HCT116 (cell line): ENCODE measurements at regions not wholly inside any gene's neighbourhood (a gene's known extent, or its start where the extent isn't known, plus 50 kb on each side); places are given as distances from the start of the nearest gene placed in this dataset.

Experiments used
- ATAC-seq: fragments of 200-7000 bp; cut with Tn5 transposase; 2 replicates; pipeline ENCODE4 v1.9.1; 2020; ENCODE audit warnings: mild to moderate bottlenecking, moderate library complexity
- BruUV-seq: library from RNA; stranded (reverse); fragments of 400-500 nt; replicated peaks from 2 replicates; lab custom pipeline; 2021; lab: Mats Ljungman, UMichigan
- CTCF ChIA-PET: fragments of 300-600 bp; sonication (Branson Sonifier 250); formaldehyde crosslinking; loops from one replicate; lab custom pipeline; 2021; ENCODE audit warnings: antibody characterized with exemption; lab: Charles Lee
- POLR2A ChIA-PET: fragments of 300-600, 350-600 bp; sonication (Branson Sonifier 250); formaldehyde crosslinking; loops from one replicate; lab custom pipeline; 2021; ENCODE audit warnings: antibody characterized with exemption; lab: Charles Lee
- RAD21 ChIA-PET, 2 experiments: fragments of 300-600 bp; sonication (Branson Sonifier 250); formaldehyde crosslinking; loops; one replicate each; lab custom pipeline; 2023; ENCODE audit warnings: low total read pairs in 2 of 2; ENCODE audit not compliant: uncharacterized antibody in 2 of 2, unreplicated experiment in 2 of 2, low non-redundant PET in 1 of 2; lab: Charles Lee
- DNase-seq: peaks from one replicate; pipeline ENCODE4 v3.0.0-alpha.2; 2010; ENCODE audit warnings: low read depth, low spot score
- H2AFZ ChIP-seq: fragments of 200-600 bp; shearing (Covaris generic), sonication (generic); 2 replicates; pipeline ENCODE4 v1.6.1; 2017; ENCODE audit warnings: low read depth, mixed run types, mixed read lengths, antibody characterized with exemption, low read length; ENCODE audit not compliant: poor library complexity, severe bottlenecking
- H3K27ac ChIP-seq: 2 replicates; pipeline ENCODE4 v1.5.1; 2012; ENCODE audit warnings: low read depth, low read length
- H3K27me3 ChIP-seq: fragments of 200-600 bp; sonication (generic); 2 replicates; pipeline ENCODE4 v1.6.1; 2016; ENCODE audit warnings: mixed run types, low read length, mixed read lengths; ENCODE audit not compliant: insufficient read depth
- H3K36me3 ChIP-seq, 2 experiments: fragments of 200-500 bp in 1 of 2; fragments of 200-600 bp in 1 of 2; sonication (Bioruptor generic) in 1 of 2; sonication (generic) in 1 of 2; 2 replicates each; pipeline versions ENCODE4 v1.5.1 to v1.6.1; 2014 to 2016; ENCODE audit warnings: low read length in 2 of 2, inconsistent platforms in 1 of 2, mixed read lengths in 1 of 2, mixed run types in 1 of 2; ENCODE audit not compliant: insufficient read depth in 2 of 2, control insufficient read depth in 1 of 2
- H3K4me1 ChIP-seq, 2 experiments: fragments of 200-600 bp in 1 of 2; sonication (generic) in 1 of 2; 2 replicates each; pipeline versions ENCODE4 v1.5.1 to v1.6.1; 2012 to 2017; ENCODE audit warnings: low read length in 2 of 2, inconsistent platforms in 1 of 2, mild to moderate bottlenecking in 1 of 2, mixed read lengths in 1 of 2, mixed run types in 1 of 2, moderate library complexity in 1 of 2; ENCODE audit not compliant: insufficient read depth in 2 of 2, control insufficient read depth in 1 of 2
- H3K4me2 ChIP-seq: fragments of 200-600 bp; sonication (generic); 2 replicates; pipeline ENCODE4 v1.6.1; 2017; ENCODE audit warnings: mixed run types, low read length, mixed read lengths
- H3K4me3 ChIP-seq, 2 experiments: fragments of 200-600 bp in 1 of 2; sonication (generic) in 1 of 2; replicated peaks in 1 of 2; 2 replicates each; pipeline ENCODE4 v1.5.1; 2011 to 2016; ENCODE audit warnings: low read length in 2 of 2, control low read depth in 1 of 2, low read depth in 1 of 2, mild to moderate bottlenecking in 1 of 2, mixed read lengths in 1 of 2, mixed run types in 1 of 2
- H3K79me2 ChIP-seq: fragments of 200-600 bp; sonication (generic); 2 replicates; pipeline ENCODE4 v1.6.1; 2017; ENCODE audit warnings: mild to moderate bottlenecking, mixed run types, low read length, moderate library complexity, mixed read lengths; ENCODE audit not compliant: insufficient read depth
- H3K9ac ChIP-seq: fragments of 200-600 bp; sonication (generic); 2 replicates; pipeline ENCODE4 v1.6.1; 2016; ENCODE audit warnings: low read length, mixed read lengths
- H3K9me2 ChIP-seq: fragments of 200-600 bp; sonication (generic), shearing (Covaris generic); 2 replicates; pipeline ENCODE4 v1.6.1; 2017; ENCODE audit warnings: mixed run types, mild to moderate bottlenecking, moderate library complexity; ENCODE audit not compliant: insufficient read depth
- H3K9me3 ChIP-seq, 2 experiments: fragments of 200-500 bp in 1 of 2; fragments of 200-600 bp in 1 of 2; sonication (Bioruptor generic) in 1 of 2; sonication (generic) in 1 of 2; 2 replicates each; pipeline ENCODE4 v1.6.1; 2014 to 2017; ENCODE audit warnings: low read length in 2 of 2, mixed read lengths in 2 of 2, inconsistent platforms in 1 of 2, low read depth in 1 of 2, mild to moderate bottlenecking in 1 of 2, mixed run types in 1 of 2, moderate library complexity in 1 of 2; ENCODE audit not compliant: control insufficient read depth in 1 of 2, insufficient read depth in 1 of 2
- H4K20me1 ChIP-seq: fragments of 200-600 bp; sonication (generic), shearing (Covaris generic); 2 replicates; pipeline ENCODE4 v1.6.1; 2017; ENCODE audit warnings: mixed run types, mild to moderate bottlenecking, moderate library complexity; ENCODE audit not compliant: insufficient read depth
- CEBPB ChIP-seq: IDR thresholded peaks from 2 replicates; pipeline ENCODE4 v1.6.1; 2012; ENCODE audit warnings: low read depth
- ELF1 ChIP-seq: IDR thresholded peaks from 2 replicates; pipeline ENCODE4 v1.6.1; 2012; ENCODE audit warnings: low read depth, borderline replicate concordance
- EZH2 ChIP-seq: fragments of 200-600 bp; sonication (generic); IDR thresholded peaks from 2 replicates; pipeline ENCODE4 v1.6.1; 2017; ENCODE audit warnings: antibody characterized with exemption, mixed run types
- EZH2phosphoT487 ChIP-seq: fragments of 200-600 bp; IDR thresholded peaks from 2 replicates; pipeline ENCODE4 v1.6.1; 2018; ENCODE audit warnings: antibody characterized with exemption, borderline replicate concordance
- FOSL1 ChIP-seq: IDR thresholded peaks from 2 replicates; pipeline ENCODE4 v1.6.1; 2012; ENCODE audit warnings: low read depth
- JUND ChIP-seq: IDR thresholded peaks from 2 replicates; pipeline ENCODE4 v1.6.1; 2012
- MAX ChIP-seq: IDR thresholded peaks from 2 replicates; pipeline ENCODE4 v1.6.1; 2012
- POLR2A ChIP-seq: IDR thresholded peaks from 2 replicates; pipeline ENCODE4 v1.7.0; 2011; ENCODE audit warnings: borderline replicate concordance; ENCODE audit not compliant: insufficient read depth, insufficient read length; ENCODE audit errors: extremely low read depth
- RAD21 ChIP-seq: IDR thresholded peaks from 2 replicates; pipeline ENCODE4 v1.6.1; 2012; ENCODE audit warnings: low read depth, mild to moderate bottlenecking
- SIN3A ChIP-seq: IDR thresholded peaks from 2 replicates; pipeline ENCODE4 v1.6.1; 2012; ENCODE audit warnings: low read depth
- SP1 ChIP-seq: IDR thresholded peaks from 2 replicates; pipeline ENCODE4 v1.6.1; 2012; ENCODE audit warnings: low read depth
- SRF ChIP-seq: IDR thresholded peaks from 2 replicates; pipeline ENCODE4 v1.6.1; 2012; ENCODE audit warnings: low read depth
- YY1 ChIP-seq: IDR thresholded peaks from 2 replicates; pipeline ENCODE4 v1.6.1; 2011; ENCODE audit warnings: low read length, low read depth, moderate library complexity, mild to moderate bottlenecking; ENCODE audit not compliant: insufficient replicate concordance; ENCODE audit errors: extremely low read depth
- ZNF274 ChIP-seq: fragments of 200-500 bp; sonication (Bioruptor generic); IDR thresholded peaks from 2 replicates; pipeline ENCODE4 v1.6.1; 2014; ENCODE audit warnings: mild to moderate bottlenecking, low read depth, low read length, inconsistent platforms
- intact Hi-C: fragments of 100-400 bp; cut with micrococcal nuclease; formaldehyde crosslinking; loops from 2 replicates; pipeline ENCODE4 v1.10.0; 2022
- TF ChIP-seq, protein P1 (sequence below), 3 experiments: fragments of 200-600 bp in 1 of 3; sonication (generic) in 1 of 3; IDR thresholded peaks in 2 of 3; conservative IDR thresholded peaks in 1 of 3; 2 replicates each; pipeline ENCODE4 v1.5.1; 2012 to 2017; ENCODE audit warnings: low read depth in 2 of 3, low read length in 2 of 3, antibody characterized with exemption in 1 of 3, borderline replicate concordance in 1 of 3, control low read depth in 1 of 3, mild to moderate bottlenecking in 1 of 3, mixed read lengths in 1 of 3, mixed run types in 1 of 3, moderate library complexity in 1 of 3; ENCODE audit not compliant: insufficient read depth in 1 of 3
- TF ChIP-seq, protein P2 (sequence below): IDR thresholded peaks from 2 replicates; pipeline ENCODE4 v1.6.1; 2012; ENCODE audit warnings: low read depth

DNA sequence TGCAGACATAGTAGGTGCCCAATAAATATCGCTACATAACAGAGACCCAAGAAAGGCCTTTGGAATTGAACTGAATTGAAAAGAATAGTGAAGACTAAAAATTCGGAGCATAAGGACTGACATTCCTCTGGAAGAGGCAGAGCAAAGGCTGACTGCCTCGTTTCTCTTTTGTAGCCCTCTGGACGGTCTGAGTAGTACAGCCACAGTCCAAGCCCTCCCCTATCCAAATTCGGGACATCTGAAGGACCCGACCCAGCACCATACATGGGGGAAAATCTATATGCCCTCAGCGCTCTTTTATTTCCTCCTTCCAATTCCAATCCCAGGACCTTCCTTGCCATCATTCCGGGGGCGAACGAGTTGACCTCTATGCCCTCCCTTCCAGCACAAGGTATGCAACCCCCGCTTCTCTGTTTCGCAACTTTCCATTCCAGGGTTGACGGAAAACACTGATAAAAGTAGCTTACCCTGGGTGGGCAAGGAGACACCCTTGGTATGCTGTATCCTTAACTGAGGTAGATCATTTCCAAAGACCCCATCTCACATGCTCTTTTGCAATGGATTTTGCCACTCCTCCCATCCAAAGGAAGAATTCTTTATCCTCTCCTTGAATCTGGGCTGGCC is 127.4 kb upstream of the MAP1LC3B2 start:
- H3K9ac ChIP-seq = no peak overlapping the region
- no peaks in the 10 kb centered on the region for H3K79me2 ChIP-seq
- H3K9me2 ChIP-seq = no peaks in the 10 kb centered on the region
- intact Hi-C loops = no loop called here
- no peak overlapping the region for H3K4me2 ChIP-seq
- H3K9me3 ChIP-seq = no peaks in the 10 kb centered on the region; a peak in 1 of 4 replicates
- no TSS peak for BruUV-seq
- DNase-seq (no peak), ATAC-seq (no peak)
- no peak overlapping the region for H2AFZ ChIP-seq
- H3K36me3 ChIP-seq = 0 out of 4 replicates have a peak, but pooled peaks cover 0 to 2% of the 10 kb centered on the region in 2 experiments
- ChIA-PET RAD21 (no interaction called here), CTCF (no interaction called here), POLR2A (interaction anchor here (0.6 kb wide), 1 partner anchor 43 kb away, joined by 3 read pairs; no protein-coding TSS in a partner anchor)
- H3K27ac ChIP-seq = no peak overlapping the region
- no peaks in the 10 kb centered on the region for H3K27me3 ChIP-seq
- H3K4me3 ChIP-seq = no peak overlapping the region
- H3K4me1 ChIP-seq = peaks cover 34 to 63% of the 10 kb centered on the region in 2 experiments
- no peaks in the 10 kb centered on the region for H4K20me1 ChIP-seq
- no peak for TF ChIP-seq POLR2A
- no peak for TF ChIP-seq SIN3A
- no peak for TF ChIP-seq JUND
- no peak for TF ChIP-seq FOSL1
- TF ChIP-seq SRF = no peak
- no peak for TF ChIP-seq EZH2phosphoT487
- no peak for TF ChIP-seq YY1
- TF ChIP-seq, protein P1, sequence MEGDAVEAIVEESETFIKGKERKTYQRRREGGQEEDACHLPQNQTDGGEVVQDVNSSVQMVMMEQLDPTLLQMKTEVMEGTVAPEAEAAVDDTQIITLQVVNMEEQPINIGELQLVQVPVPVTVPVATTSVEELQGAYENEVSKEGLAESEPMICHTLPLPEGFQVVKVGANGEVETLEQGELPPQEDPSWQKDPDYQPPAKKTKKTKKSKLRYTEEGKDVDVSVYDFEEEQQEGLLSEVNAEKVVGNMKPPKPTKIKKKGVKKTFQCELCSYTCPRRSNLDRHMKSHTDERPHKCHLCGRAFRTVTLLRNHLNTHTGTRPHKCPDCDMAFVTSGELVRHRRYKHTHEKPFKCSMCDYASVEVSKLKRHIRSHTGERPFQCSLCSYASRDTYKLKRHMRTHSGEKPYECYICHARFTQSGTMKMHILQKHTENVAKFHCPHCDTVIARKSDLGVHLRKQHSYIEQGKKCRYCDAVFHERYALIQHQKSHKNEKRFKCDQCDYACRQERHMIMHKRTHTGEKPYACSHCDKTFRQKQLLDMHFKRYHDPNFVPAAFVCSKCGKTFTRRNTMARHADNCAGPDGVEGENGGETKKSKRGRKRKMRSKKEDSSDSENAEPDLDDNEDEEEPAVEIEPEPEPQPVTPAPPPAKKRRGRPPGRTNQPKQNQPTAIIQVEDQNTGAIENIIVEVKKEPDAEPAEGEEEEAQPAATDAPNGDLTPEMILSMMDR (IDR thresholded peaks at IDR 0.05 in 2 of 3, conservative IDR thresholded peaks at IDR 0.05 in 1 of 3; ENCODE audit: borderline replicate concordance in 1 of 3, insufficient read depth in 1 of 3, low read depth in 2 of 3, low read length in 2 of 3) = no peak
- TF ChIP-seq ELF1 = no peak
- TF ChIP-seq ZNF274 = no peak
- no peak for TF ChIP-seq RAD21
- no peak for TF ChIP-seq EZH2
- TF ChIP-seq, protein P2, sequence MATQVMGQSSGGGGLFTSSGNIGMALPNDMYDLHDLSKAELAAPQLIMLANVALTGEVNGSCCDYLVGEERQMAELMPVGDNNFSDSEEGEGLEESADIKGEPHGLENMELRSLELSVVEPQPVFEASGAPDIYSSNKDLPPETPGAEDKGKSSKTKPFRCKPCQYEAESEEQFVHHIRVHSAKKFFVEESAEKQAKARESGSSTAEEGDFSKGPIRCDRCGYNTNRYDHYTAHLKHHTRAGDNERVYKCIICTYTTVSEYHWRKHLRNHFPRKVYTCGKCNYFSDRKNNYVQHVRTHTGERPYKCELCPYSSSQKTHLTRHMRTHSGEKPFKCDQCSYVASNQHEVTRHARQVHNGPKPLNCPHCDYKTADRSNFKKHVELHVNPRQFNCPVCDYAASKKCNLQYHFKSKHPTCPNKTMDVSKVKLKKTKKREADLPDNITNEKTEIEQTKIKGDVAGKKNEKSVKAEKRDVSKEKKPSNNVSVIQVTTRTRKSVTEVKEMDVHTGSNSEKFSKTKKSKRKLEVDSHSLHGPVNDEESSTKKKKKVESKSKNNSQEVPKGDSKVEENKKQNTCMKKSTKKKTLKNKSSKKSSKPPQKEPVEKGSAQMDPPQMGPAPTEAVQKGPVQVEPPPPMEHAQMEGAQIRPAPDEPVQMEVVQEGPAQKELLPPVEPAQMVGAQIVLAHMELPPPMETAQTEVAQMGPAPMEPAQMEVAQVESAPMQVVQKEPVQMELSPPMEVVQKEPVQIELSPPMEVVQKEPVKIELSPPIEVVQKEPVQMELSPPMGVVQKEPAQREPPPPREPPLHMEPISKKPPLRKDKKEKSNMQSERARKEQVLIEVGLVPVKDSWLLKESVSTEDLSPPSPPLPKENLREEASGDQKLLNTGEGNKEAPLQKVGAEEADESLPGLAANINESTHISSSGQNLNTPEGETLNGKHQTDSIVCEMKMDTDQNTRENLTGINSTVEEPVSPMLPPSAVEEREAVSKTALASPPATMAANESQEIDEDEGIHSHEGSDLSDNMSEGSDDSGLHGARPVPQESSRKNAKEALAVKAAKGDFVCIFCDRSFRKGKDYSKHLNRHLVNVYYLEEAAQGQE = no peak
- TF ChIP-seq CEBPB = no peak
- no peak for TF ChIP-seq SP1
- TF ChIP-seq MAX = no peak
